AG08396 (cell line): ENCODE measurements at regions not wholly inside any gene's neighbourhood (a gene's known extent, or its start where the extent isn't known, plus 50 kb on each side); places are given as distances from the start of the nearest gene placed in this dataset.

Experiments
- DNase-seq: peaks from one replicate; pipeline ENCODE4 v3.0.0; 2012; ENCODE audit warnings: low spot score, mixed read lengths

- no peak for DNase-seq
Observed at GRCh38 chr17:56096026-56096810, 57.1 kb upstream of the ANKFN1 start.

GRCh38 chr17:56098746-56099145, 54.5 kb upstream of the ANKFN1 start:
- DNase-seq, result no peak

- peak; percentile 19 for DNase-seq
Observed at GRCh38 chr17:56099649-56100048, 53.6 kb upstream of the ANKFN1 start.
